Activated T-cell treated with anti-CD3 and anti-CD28 coated beads, Interleukin-2, amount 50 U/mL, for 72 hours (primary cell): ENCODE measurements at regions not wholly inside any gene's neighbourhood (a gene's known extent, or its start where the extent isn't known, plus 50 kb on each side); places are given as distances from the start of the nearest gene placed in this dataset.
"Not testable (repeated sequence)": the region's sequence is repeated elsewhere in the genome, so short reads cannot be mapped to it uniquely, and the experiment has no call there.

Experiments used
- ATAC-seq, 2 donors: fragments of 150-1000 bp; cut with Tn5 transposase; replicated peaks in 1 of 2; 2 replicates each; pipeline ENCODE4 v1.10.0; 2021; ENCODE audit warnings: moderate library complexity in 2 of 2, mild to moderate bottlenecking in 1 of 2
- DNase-seq, 2 donors: peaks; one replicate each; pipeline ENCODE4 v3.0.0; 2021 to 2022; ENCODE audit warnings: mixed read lengths in 1 of 2
- H3K27ac Mint-ChIP-seq: one replicate; pipeline ENCODE4 v1.8.0; 2022; ENCODE audit warnings: mild to moderate bottlenecking, moderate library complexity, mixed read lengths
- H3K27me3 Mint-ChIP-seq: one replicate; pipeline ENCODE4 v1.8.0; 2022; ENCODE audit warnings: low read depth, mixed read lengths
- H3K36me3 Mint-ChIP-seq, 2 donors: one replicate each; pipeline ENCODE4 v1.8.0; 2022; ENCODE audit warnings: mixed read lengths in 2 of 2, mild to moderate bottlenecking in 1 of 2; ENCODE audit not compliant: insufficient read depth in 2 of 2
- H3K4me1 Mint-ChIP-seq: one replicate; pipeline ENCODE4 v1.8.0; 2022; ENCODE audit warnings: low read depth, mixed read lengths
- H3K4me3 Mint-ChIP-seq, 2 donors: one replicate each; pipeline ENCODE4 v1.8.0; 2022; ENCODE audit warnings: mild to moderate bottlenecking in 2 of 2, mixed read lengths in 2 of 2, moderate library complexity in 2 of 2
- H3K9me3 Mint-ChIP-seq, 2 donors: one replicate each; pipeline ENCODE4 v1.8.0; 2022; ENCODE audit warnings: mixed read lengths in 2 of 2

GRCh38 chr6:66103354-66103753 is 396.3 kb upstream of the EYS start:
- no peaks in the 10 kb centered on the region for H3K27me3 Mint-ChIP-seq
- H3K27ac Mint-ChIP-seq, result no peak overlapping the region
- peaks cover 0 to 5% of the 10 kb centered on the region in 2 donors for H3K36me3 Mint-ChIP-seq
- no peaks in the 10 kb centered on the region for H3K4me1 Mint-ChIP-seq
- peaks cover 10 to 13% of the 10 kb centered on the region in 2 donors for H3K9me3 Mint-ChIP-seq
- DNase-seq, result no peak
- no peak for ATAC-seq
- no peak overlapping the region for H3K4me3 Mint-ChIP-seq

- Mint-ChIP-seq H3K27ac (no peak overlapping the region), H3K36me3 (peaks cover 2 to 4% of the 10 kb centered on the region in 2 donors), H3K4me3 (no peak overlapping the region), H3K27me3 (no peaks in the 10 kb centered on the region), H3K4me1 (no peaks in the 10 kb centered on the region), H3K9me3 (peaks cover 6 to 15% of the 10 kb centered on the region in 2 donors)
- DNase-seq (no peak), ATAC-seq (no peak)
Observed at GRCh38 chr6:66096679-66097078, 389.7 kb upstream of the EYS start.

GRCh38 chr6:66094615-66095014 is 387.6 kb upstream of the EYS start:
- DNase-seq (no peak), ATAC-seq (no peak)
- Mint-ChIP-seq H3K4me1 (no peaks in the 10 kb centered on the region), H3K9me3 (peaks cover 4 to 12% of the 10 kb centered on the region in 2 donors), H3K27ac (no peak overlapping the region), H3K36me3 (peaks cover 2 to 3% of the 10 kb centered on the region in 2 donors), H3K4me3 (no peak overlapping the region), H3K27me3 (no peaks in the 10 kb centered on the region)

GRCh38 chr6:66092306-66092705 is 385.3 kb upstream of the EYS start:
- not testable (repeated sequence) for ATAC-seq, H3K4me1 Mint-ChIP-seq, H3K27me3 Mint-ChIP-seq, DNase-seq, H3K36me3 Mint-ChIP-seq, H3K27ac Mint-ChIP-seq, H3K4me3 Mint-ChIP-seq
- H3K9me3 Mint-ChIP-seq, result peaks cover 10 to 12% of the 10 kb centered on the region in 2 donors

GRCh38 chr6:66086532-66086931 is 379.5 kb upstream of the EYS start:
- H3K36me3 Mint-ChIP-seq, result peaks cover 0 to 7% of the 10 kb centered on the region in 2 donors
- H3K4me3 Mint-ChIP-seq, result no peak overlapping the region
- H3K27me3 Mint-ChIP-seq, result no peaks in the 10 kb centered on the region
- ATAC-seq (no peak), DNase-seq (no peak)
- no peak overlapping the region for H3K27ac Mint-ChIP-seq
- H3K9me3 Mint-ChIP-seq, result peaks cover 15 to 26% of the 10 kb centered on the region in 2 donors
- H3K4me1 Mint-ChIP-seq, result no peaks in the 10 kb centered on the region

GRCh38 chr6:66082914-66083313 is 375.9 kb upstream of the EYS start:
- DNase-seq (no peak), ATAC-seq (no peak)
- Mint-ChIP-seq H3K4me1 (no peaks in the 10 kb centered on the region), H3K9me3 (peaks cover 11 to 29% of the 10 kb centered on the region in 2 donors), H3K27me3 (no peaks in the 10 kb centered on the region), H3K27ac (no peak overlapping the region), H3K36me3 (peaks cover 0 to 7% of the 10 kb centered on the region in 2 donors), H3K4me3 (no peak overlapping the region)

- no peak overlapping the region for H3K27ac Mint-ChIP-seq
- H3K9me3 Mint-ChIP-seq, result peaks cover 2 to 4% of the 10 kb centered on the region in 2 donors
- H3K27me3 Mint-ChIP-seq, result no peaks in the 10 kb centered on the region
- no peaks in the 10 kb centered on the region for H3K36me3 Mint-ChIP-seq
- H3K4me1 Mint-ChIP-seq, result no peaks in the 10 kb centered on the region
- ATAC-seq (no peak), DNase-seq (no peak)
- H3K4me3 Mint-ChIP-seq, result no peak overlapping the region
Observed at GRCh38 chr6:66068907-66069306, 361.9 kb upstream of the EYS start.

- no peak for DNase-seq
Observed at GRCh38 chr6:66068033-66068432, 361.0 kb upstream of the EYS start.

GRCh38 chr6:66065313-66065712 is 358.3 kb upstream of the EYS start:
- Mint-ChIP-seq H3K4me1 (no peaks in the 10 kb centered on the region), H3K4me3 (no peak overlapping the region), H3K27me3 (no peaks in the 10 kb centered on the region), H3K9me3 (peaks cover 0 to 3% of the 10 kb centered on the region in 2 donors), H3K36me3 (no peaks in the 10 kb centered on the region), H3K27ac (no peak overlapping the region)
- DNase-seq, result no peak
- no peak for ATAC-seq

More at GRCh38 chr6:66068033-66068432, 361.0 kb upstream of the EYS start:
- no peaks in the 10 kb centered on the region for H3K4me1 Mint-ChIP-seq
- no peak for ATAC-seq
- H3K9me3 Mint-ChIP-seq, result peaks cover 1 to 3% of the 10 kb centered on the region in 2 donors
- no peaks in the 10 kb centered on the region for H3K36me3 Mint-ChIP-seq
- H3K4me3 Mint-ChIP-seq, result no peak overlapping the region
- no peak overlapping the region for H3K27ac Mint-ChIP-seq
- no peaks in the 10 kb centered on the region for H3K27me3 Mint-ChIP-seq

- H3K36me3 Mint-ChIP-seq, result no peaks in the 10 kb centered on the region
- H3K27me3 Mint-ChIP-seq, result no peaks in the 10 kb centered on the region
- ATAC-seq (no peak), DNase-seq (no peak)
- no peak overlapping the region for H3K4me3 Mint-ChIP-seq
- no peaks in the 10 kb centered on the region for H3K4me1 Mint-ChIP-seq
- H3K27ac Mint-ChIP-seq, result no peak overlapping the region
- peaks cover 6 to 7% of the 10 kb centered on the region in 2 donors for H3K9me3 Mint-ChIP-seq
Observed at GRCh38 chr6:66057034-66057433, 350.0 kb upstream of the EYS start.

- Mint-ChIP-seq H3K27ac (no peak overlapping the region), H3K36me3 (no peaks in the 10 kb centered on the region), H3K9me3 (peaks cover 6% of the 10 kb centered on the region in 2 donors), H3K4me3 (no peak overlapping the region), H3K4me1 (no peaks in the 10 kb centered on the region), H3K27me3 (no peaks in the 10 kb centered on the region)
- DNase-seq (no peak), ATAC-seq (no peak)
Observed at GRCh38 chr6:66054967-66055366, 347.9 kb upstream of the EYS start.

GRCh38 chr6:66051812-66052211 is 344.8 kb upstream of the EYS start:
- ATAC-seq, result no peak
- DNase-seq, result no peak
- Mint-ChIP-seq H3K36me3 (no peaks in the 10 kb centered on the region), H3K9me3 (peaks cover 3 to 5% of the 10 kb centered on the region in 2 donors), H3K4me3 (no peak overlapping the region), H3K4me1 (no peaks in the 10 kb centered on the region), H3K27ac (no peak overlapping the region), H3K27me3 (no peaks in the 10 kb centered on the region)

GRCh38 chr6:66048684-66049474 is 341.9 kb upstream of the EYS start:
- ATAC-seq (no peak), DNase-seq (no peak)
- no peak overlapping the region for H3K27ac Mint-ChIP-seq
- H3K4me1 Mint-ChIP-seq, result no peaks in the 10 kb centered on the region
- no peaks in the 10 kb centered on the region for H3K27me3 Mint-ChIP-seq
- no peak overlapping the region for H3K4me3 Mint-ChIP-seq
- H3K9me3 Mint-ChIP-seq, result peaks cover 6 to 10% of the 10 kb centered on the region in 2 donors
- peaks cover 0 to 4% of the 10 kb centered on the region in 2 donors for H3K36me3 Mint-ChIP-seq

- H3K9me3 Mint-ChIP-seq, result peaks cover 4 to 9% of the 10 kb centered on the region in 2 donors
- H3K36me3 Mint-ChIP-seq, result no peaks in the 10 kb centered on the region
Observed at GRCh38 chr6:66032626-66033025, 325.6 kb upstream of the EYS start.

More at GRCh38 chr6:66032626-66033025, 325.6 kb upstream of the EYS start:
- H3K4me3 Mint-ChIP-seq, result no peak overlapping the region
- H3K4me1 Mint-ChIP-seq, result no peaks in the 10 kb centered on the region
- H3K27me3 Mint-ChIP-seq, result no peaks in the 10 kb centered on the region
- H3K27ac Mint-ChIP-seq, result no peak overlapping the region
- ATAC-seq (no peak), DNase-seq (no peak)
